ENCODE measurements at regions not wholly inside any gene's neighbourhood (a gene's known extent, or its start where the extent isn't known, plus 50 kb on each side); places are given as distances from the start of the nearest gene placed in this dataset.
"Not testable (repeated sequence)": the region's sequence is repeated elsewhere in the genome, so short reads cannot be mapped to it uniquely, and the experiment has no call there.

DNA sequence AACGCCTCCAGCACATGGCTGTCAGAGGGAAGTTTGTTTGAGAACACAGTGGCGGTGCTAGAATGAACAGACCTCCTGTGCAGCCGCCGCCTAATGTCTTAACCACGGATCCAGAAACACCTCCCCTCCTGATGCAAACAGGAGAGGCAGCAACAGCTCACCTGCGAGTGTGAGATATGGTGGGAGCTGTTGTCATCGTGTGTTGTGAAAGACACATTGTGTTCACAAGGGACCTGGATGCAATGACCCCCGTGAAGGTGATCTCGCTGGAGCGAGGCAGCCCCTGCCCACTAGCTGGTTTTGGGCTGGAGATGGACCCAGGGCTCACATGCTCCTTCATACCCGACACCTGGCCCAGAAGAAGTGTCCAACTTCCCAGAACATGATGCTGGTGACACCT lies 315.3 kb upstream of the C1orf174 start:
- no peak for DNase-seq (ENCODE audit: low read depth in 2 of 2)

DNA sequence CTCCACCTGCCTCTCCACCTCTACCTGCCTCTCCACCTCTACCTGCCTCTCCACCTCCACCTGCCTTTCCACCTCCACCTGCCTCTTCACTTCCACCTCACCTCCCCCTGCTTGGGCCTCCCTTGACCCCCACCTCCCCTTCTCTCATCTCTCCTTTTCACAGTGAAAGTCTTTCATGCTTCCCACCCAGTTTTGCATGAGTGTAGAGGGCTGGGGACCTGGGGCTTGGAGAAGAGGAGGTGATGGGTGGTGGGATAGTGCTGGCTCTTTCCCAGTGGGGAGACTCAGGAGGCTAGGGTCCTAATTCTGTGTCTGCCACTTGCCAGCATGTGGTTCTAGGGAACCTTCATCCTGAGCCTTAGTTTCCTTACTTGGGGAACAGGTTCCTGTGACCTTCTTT lies 316.2 kb upstream of the C1orf174 start:
- DNase-seq (ENCODE audit: low read depth in 2 of 2): no peak

- no peak for DNase-seq (ENCODE audit: low read depth in 2 of 2)
Measured at GRCh38 chr1:4218619-4219018, 318.5 kb upstream of the C1orf174 start.

GRCh38 chr1:4219111-4219510 lies 319.0 kb upstream of the C1orf174 start:
- no peak for DNase-seq (ENCODE audit: low read depth in 2 of 2)

GRCh38 chr1:4219826-4220225 lies 319.8 kb upstream of the C1orf174 start:
- no peak for DNase-seq (ENCODE audit: low read depth in 2 of 2)

DNA sequence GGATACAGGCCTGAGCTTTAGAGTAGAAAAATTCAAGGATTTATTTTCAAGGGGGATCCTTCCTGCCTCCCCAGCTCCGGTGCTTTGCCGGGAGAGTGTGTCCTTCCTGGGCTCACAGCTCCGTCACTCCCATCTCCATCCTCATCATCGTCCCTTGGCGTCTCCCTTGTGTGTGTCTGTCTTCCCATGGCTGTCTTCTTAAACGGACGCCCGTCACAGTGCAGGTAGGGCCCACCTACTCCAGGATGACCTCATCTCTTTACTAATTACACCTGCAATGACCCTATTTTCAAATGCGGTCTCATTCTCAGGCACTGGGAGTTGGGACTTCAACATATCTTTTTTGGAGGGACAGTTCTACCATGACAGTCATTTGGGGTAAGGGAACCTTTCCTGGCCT lies 320.3 kb upstream of the C1orf174 start:
- no peak for DNase-seq (ENCODE audit: low read depth in 2 of 2)

- DNase-seq (ENCODE audit: low read depth in 2 of 2): no peak
Measured at GRCh38 chr1:4221107-4221506, 321.0 kb upstream of the C1orf174 start.

GRCh38 chr1:4224684-4225467 lies 324.8 kb upstream of the C1orf174 start:
- no peak for DNase-seq (ENCODE audit: low read depth in 2 of 2)

DNA sequence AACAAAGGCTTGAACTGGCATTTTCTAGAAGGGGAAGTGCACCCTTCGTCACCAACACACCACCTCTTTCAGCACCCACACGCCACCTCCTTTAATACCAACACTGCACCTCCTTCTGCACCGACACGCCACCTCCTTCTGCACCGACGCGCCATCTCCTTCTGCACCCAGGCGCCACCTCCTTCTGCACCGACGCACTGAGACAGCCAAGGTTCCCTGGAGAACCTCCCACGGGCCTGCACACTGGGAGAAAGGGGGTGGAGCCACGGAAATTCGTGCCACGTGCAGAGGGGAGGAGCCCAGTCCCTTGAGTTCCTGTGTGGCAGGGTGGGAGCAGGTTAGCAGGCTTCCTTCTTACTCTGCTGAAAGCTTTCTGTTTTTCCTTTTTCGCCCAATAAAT lies 327.9 kb upstream of the C1orf174 start:
- DNase-seq (ENCODE audit: low read depth in 2 of 2): no peak

DNA sequence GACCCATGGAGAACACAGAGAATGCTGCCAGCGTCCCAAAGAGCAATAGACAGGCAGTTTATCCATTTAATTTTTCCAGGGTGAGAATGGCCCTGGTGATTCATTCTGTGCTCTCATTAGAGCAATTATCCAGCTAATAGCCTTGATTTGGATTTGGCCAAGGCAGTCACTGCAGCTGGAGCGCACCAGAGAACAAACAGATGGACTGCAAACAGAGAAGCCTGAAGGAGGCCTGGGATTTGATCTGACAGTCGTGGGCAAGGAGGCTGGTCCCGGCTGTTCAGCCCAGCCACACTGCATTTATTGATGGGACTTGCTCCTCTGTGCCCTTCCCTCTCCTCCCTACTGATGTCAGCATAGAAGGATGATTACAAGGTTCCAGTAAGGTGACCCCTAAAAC lies 353.9 kb upstream of the C1orf174 start:
- DNase-seq (ENCODE audit: low read depth in 2 of 2): no peak

GRCh38 chr1:4256351-4256750 lies 356.3 kb upstream of the C1orf174 start:
- DNase-seq (ENCODE audit: low read depth in 2 of 2): no peak

GRCh38 chr1:4258146-4258777 lies 358.2 kb upstream of the C1orf174 start:
- DNase-seq (ENCODE audit: low read depth in 2 of 2): not testable (repeated sequence)

- DNase-seq (ENCODE audit: low read depth in 2 of 2): no peak
Measured at GRCh38 chr1:4261327-4261726, 361.3 kb upstream of the C1orf174 start.

DNA sequence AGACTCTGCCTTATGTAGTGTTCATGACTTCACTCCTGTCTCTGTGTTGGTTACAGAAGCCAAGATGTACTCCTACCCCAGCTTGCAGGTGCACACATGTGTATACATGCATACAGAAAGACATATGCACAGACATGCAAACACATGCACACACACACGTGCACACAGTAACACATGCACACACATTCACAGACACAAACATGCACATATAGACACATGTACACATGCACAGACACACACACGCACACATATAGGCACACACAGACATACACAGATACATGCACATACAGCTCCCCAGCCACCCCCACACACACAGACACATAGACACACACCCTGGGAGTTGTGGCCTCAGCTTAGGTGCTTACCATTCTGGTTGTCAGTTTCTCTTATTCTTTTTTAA lies 362.6 kb upstream of the C1orf174 start:
- DNase-seq (ENCODE audit: low read depth in 2 of 2): no peak

GRCh38 chr1:4263699-4264098 lies 363.6 kb upstream of the C1orf174 start:
- DNase-seq (ENCODE audit: low read depth in 2 of 2): no peak

GRCh38 chr1:4265836-4266235 lies 365.8 kb upstream of the C1orf174 start:
- DNase-seq (ENCODE audit: low read depth in 2 of 2): no peak

GRCh38 chr1:4267381-4268261 lies 367.5 kb upstream of the C1orf174 start:
- no peak for DNase-seq (ENCODE audit: low read depth in 2 of 2)

DNA sequence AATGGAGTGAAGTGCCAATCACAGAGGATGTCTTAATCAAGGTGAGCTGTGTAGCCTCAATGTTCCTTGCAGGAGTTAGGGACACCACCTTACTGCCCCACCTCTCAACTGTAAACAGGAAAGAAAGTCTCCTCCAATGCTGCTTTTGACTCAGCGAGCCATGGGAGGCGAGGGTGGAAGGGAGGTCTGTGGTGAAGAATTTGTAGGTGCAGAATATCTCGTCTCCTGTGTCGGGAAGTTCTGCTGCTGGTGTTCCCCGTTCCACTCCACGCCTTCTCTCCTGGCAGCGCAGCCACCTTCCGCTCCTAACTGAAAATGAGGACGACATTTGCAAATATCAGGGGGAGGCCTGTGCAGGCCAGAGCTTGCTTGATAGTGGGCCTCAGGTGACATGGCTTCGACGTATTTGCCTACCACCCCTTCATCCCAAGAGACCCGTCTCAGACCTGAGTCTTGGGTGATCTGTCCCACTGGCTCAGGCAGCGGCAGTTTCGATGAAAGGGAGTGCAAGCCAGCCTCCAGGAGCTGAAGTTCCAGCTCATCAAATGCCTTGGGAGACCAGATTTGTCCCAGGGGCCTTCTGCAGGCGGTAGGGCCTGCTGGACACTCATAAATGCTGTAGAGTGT lies 368.3 kb upstream of the C1orf174 start:
- DNase-seq (ENCODE audit: low read depth in 2 of 2): no peak

- DNase-seq (ENCODE audit: low read depth in 2 of 2): no peak
Measured at GRCh38 chr1:4268889-4269284, 368.8 kb upstream of the C1orf174 start.

- DNase-seq (ENCODE audit: low read depth in 2 of 2): no peak
Measured at GRCh38 chr1:4269330-4269729, 369.3 kb upstream of the C1orf174 start.

- DNase-seq (ENCODE audit: low read depth in 2 of 2): no peak
Measured at GRCh38 chr1:4269952-4270570, 370.0 kb upstream of the C1orf174 start.
